GM19397 (cell line): ENCODE measurements at regions not wholly inside any gene's neighbourhood (a gene's known extent, or its start where the extent isn't known, plus 50 kb on each side); places are given as distances from the start of the nearest gene placed in this dataset.

Experiments used
- ATAC-seq: cut with Tn5 transposase; IDR thresholded peaks from one replicate; pipeline ENCODE4 v1.9.1; 2021; ENCODE audit warnings: mild to moderate bottlenecking, moderate library complexity; ENCODE audit not compliant: unreplicated experiment

DNA sequence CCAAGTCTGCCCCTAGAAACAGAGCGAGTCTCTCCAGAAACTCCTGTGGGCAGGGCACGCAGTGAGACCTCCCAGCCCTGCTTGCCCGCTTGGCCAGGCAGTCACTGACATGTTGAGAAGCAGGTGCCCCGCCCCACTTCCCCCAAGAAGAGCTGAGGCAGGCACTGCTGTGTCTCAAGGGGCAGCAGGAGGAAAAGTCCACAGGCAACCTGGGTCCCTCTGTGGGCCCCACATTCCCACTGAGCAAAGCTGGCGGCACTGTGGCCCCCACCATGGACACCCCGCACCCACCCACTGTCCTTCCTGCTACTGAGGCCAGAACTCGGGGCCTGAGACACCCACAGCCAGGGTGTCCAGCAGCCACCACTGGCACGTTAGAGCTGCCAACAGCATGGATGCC lies 137.3 kb upstream of the NKX1-1 start:
- no peak for ATAC-seq

DNA sequence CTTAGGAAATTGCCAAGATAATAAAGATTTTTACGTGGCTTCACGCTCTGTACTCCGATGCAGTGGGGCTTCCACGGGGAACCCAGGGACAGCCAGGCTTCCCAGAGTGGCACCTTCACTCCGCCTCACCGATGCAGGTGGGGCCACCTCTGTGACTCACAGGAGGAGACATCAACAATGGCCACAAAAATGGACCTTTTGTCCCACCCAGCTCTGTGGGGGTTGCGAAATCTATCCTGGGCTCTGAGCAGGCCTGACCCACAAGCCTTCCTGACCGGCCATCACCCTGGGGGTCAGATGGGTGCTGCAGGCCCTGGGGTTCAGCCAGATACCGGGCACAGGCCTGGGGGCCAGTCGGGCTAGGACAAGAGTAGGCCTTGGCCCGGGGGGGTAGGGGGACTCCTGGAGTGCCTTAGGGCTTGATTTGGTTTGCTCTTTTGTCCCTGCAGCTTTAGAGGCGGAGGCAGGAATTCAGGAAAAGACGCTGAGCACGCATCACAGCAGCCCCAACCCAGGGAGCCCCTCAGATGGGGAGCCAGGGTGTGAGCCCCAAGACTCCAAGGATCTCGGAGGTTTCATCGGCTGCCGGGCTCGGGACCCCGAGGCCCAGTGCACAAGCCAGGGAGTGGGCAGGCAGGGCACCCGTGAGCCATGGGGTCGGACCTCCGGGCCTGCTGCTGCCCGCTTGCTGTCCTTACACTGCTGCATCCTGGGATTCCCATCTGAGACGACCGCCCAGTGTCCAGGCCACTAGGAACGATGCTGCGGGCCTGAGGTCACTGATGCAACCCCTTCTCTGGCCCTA lies 136.5 kb upstream of the NKX1-1 start:
- no peak for ATAC-seq

DNA sequence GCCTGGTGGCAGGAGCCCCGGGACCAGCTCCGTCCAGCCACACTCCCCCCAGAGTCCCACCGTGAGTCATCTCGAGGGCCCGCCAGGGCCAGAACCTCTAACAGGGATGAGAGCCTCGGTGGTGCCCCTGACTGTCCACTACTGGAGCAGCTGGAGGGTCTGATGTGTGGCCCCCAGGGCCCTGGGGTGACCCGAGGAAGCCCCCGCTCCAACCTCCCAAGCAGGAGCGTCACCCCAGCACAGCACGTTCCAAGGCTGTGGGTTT lies 135.9 kb upstream of the NKX1-1 start:
- ATAC-seq = no peak

DNA sequence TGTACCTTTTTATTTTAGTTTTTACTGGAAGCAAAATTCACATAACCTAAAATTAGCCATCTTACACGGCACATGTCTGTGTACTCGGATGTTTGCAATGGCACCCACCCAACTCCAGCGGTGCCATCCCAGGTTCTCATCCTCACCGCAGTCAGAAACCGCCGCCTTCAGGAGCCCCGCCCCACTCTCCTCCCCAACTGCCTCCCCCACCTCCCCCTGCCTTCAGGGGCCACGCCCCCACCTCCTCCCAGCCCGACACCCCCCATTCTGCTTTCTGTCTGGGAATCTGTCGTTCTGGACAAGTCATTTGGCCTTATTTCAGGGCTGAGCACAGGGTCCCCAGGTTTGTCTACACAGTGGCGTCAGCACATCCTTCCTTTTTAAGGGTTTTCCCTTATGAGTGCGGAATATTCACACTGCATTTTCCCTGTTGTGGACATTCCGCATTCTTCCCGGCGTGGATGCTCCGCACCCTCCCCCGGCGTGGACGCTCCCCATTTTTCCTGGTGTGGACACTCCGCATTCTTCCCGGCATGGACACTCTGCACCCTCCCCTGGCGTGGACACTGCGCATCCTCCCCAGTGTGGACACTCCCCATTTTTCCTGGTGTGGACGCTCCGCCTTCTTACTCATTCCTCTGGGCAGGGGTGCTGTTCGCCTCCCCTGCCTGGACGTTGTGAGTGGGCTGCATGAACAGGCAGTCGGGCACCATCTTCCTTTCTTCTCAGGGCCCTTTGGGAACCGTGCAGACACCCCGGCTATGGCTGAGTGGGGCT lies 135.4 kb upstream of the NKX1-1 start:
- ATAC-seq = no peak

DNA sequence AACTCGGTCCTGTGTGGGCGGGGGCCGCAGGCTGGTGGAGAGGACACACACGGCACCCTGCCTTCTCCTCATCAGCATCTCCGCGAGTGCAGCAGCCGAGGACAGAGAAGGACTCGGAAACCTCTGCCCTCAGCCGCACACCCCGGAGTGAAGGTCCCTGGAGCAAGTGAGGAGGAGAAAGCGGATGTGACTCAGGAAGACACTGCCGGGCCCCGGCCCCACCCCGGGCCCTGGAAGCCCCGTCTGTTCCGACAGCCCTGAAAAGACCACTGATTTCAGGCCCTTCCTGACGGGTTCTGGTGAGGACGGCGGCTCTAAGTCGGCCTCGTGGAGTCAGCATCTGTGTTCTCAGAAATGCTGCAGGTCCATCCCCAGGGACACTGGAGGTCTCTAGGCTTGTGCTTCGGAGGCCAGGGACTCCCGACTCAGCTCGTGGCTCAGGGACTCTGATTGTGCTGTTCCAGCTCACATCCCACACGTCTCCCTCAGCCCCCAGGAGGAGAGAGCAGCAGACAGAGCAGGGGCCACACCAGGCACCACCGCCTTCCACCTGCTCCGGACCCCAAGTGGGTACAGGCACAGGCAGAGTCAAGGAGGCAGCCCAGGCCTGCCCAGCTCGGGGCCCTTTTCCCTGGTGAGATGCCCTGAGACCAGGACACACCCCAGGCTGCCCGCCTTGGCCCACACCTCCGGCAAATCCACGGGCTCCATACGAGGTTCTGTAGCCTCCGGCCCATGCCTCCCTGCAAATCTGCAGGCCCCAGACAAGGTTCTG lies 134.5 kb upstream of the NKX1-1 start:
- ATAC-seq = no peak

DNA sequence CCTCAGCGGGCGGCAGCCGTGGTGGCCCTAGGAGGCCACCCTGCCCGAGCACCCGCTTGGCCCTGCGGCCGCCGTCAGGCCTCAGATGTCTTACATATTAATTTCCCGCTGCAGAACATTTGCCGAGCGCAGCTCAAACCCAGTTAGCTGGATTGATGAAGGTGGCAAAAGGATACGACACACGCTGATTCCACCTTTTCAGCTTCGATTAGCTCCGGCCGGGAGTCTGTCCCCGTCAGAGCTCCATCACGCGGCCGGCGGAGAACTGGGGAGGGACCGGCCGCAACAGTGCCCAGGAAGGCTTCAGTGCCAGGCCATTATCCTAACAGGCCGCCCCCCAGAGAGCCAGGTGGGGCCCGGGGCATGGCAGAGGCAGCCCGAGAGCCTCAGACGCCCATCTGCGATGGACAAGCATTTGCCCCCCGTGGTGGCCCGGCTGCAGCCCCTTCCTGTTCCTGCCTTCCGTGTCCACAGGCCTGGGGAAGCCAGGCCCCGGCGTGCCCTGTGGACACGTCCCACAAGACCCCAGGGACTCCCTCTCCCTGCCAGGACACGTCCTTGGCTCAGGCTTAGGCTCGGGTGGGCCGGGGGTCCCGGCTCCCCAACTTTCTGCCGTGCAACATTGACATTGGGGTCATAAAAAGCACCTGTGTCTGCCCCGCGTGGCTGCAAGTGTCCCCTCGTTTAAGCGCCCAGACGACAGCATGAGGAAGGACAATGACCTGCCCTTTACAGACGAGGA lies 133.8 kb upstream of the NKX1-1 start:
- no peak for ATAC-seq

DNA sequence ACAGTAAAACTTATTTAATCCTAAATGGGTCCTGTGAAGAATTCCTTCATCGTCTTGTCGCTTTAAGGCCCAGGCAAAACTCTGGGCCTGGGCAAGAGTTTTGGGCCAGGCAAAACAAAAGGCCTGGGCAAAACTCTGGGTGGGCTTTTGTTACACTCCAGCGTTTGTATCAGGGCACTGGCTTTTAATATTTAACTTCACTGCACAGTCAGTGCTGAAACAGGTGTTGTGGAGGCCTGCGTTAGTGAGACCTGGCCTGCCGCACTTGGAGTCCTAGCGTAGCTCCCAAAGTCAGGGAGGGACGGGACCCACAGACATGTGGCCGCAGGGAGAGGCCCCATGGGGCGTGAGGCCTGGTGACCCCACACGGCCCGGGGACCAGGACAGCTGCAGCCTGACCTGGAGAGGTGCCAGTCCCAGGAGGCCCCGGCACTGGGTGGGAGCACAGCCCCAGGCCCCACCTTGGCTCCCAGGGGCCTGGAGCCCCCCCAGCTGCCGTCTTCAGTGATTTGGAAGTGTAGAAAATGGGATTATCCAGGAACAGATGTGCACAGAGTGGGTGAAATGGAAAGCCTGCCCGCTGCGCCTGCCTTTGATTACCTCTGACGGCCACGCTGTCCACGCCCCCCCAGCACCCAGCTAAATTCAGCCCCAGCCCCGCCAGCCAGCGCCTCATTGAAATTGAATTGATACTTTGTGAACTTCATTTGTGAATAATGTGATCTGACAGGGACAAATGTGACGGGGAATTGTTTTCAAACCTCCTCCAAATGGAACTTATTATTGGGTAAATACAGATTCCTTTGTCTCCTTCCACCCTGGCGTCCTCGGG lies 132.9 kb upstream of the NKX1-1 start:
- no peak for ATAC-seq

DNA sequence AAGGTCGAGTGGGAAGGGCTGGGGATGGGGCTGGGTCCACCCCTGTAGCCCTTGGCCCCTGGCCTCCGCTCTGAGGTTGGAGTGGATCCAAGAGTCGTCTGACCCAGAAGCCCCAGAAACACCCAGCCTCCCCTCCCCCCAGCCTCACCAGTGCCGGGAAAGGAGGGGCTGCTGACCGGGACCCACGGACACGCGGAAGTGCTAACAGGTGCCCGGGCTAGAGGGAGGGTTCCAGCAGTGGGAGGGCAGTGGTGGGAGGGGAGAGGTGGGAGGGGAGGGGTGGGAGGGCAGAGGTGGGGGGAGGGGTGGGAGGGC lies 131.8 kb upstream of the NKX1-1 start:
- no peak for ATAC-seq

DNA sequence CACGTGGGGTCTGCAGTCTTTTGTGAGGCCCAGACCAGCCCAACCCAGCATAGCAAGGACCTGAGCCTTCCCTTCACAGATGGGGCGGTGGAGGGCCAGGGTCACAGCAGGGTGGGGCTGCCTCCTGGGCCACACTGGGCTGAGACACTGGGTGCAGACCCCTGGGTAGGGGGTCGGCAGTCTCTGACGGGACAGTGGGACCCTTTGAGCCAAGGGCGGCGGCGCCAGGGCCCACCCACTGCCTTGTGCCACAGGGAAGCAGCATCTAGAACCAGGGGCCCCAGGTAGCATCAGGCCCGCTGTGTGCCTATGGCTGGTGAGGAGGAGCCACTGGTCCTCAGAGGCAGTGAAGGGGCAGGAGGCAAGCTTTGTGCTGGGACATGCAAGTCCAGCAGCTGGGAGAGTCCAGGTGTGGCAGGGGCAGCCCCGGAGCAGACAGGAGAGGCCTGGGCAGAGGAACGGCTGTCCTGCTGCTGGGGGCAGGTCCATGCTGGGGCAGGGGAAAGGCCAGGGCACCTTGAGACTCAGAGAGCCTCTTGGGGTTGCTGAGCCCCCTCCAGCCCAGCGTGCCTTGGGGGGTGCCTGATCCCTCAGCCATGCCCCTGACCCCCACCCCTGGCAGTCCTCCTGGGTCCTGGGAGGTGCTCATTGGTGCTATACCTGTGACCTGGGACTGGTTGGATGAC lies 131.3 kb upstream of the NKX1-1 start:
- ATAC-seq = no peak

DNA sequence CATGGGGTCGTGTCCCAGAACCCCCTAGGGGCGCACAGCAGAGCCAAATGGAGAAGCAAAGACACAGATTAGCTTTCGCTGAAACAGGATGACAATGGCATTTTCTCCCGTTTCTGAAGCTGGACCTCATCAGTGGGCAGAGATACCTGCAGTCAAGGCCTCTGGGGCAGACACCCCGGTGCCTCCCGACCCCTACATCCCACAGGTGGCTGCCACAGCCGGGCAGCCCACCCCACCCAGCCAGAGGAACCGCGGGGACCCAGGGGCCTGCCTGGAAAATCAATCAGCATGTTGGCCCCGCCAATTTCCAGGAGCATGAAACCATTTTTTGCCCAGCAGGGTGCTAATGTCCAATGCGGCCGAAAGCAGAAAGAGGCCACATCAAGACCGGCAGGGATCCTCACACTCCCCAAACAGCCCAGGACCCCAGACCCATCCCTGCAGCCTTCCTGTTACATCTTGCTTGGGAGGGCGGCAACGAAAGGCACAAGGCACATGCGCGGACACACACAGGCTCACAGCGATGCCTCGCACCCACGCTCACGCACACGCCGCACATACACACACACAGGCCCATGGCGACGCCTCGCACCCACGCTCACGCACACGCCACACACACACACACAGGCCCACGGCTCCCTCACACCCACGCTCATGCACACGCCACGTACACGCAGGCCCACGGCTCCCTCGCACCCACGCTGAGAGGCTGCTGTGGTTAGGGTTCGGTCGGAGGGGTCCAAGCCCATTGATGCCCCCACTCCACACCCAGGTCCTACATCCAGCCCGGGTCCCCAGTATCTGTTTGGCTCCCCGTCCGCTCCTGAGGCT lies 130.6 kb upstream of the NKX1-1 start:
- no peak for ATAC-seq

DNA sequence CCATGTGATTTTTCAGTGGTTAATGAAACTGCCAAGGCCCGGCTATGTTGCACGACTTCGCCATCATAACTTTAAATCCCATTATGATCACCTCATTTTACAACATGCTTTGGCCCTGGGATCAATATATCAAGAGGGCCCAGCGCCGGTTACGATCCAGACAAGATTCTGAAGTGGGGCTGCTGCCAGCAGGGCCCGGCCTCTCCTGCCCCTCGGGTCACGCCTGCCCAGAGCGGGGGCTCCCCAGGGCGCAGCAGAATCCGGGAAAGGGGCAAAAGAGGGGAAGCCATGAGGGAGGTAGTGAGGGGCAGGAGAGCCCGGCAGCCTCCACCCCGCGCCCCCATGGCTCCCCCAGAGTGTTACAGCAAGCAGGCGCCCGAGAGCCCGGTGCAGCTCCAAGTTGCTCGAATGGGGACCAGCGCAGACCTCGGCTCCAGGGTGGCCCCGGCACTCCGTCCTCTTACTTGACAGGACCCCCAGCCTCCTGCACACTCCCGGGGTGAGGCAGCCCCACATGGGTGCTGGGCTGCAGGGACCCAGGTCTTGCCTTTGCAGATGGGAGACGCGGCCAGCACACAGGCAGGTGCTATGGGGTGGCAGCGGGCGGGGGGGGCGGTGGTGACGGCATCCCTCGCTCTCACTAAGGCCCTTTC lies 129.8 kb upstream of the NKX1-1 start:
- ATAC-seq = no peak

DNA sequence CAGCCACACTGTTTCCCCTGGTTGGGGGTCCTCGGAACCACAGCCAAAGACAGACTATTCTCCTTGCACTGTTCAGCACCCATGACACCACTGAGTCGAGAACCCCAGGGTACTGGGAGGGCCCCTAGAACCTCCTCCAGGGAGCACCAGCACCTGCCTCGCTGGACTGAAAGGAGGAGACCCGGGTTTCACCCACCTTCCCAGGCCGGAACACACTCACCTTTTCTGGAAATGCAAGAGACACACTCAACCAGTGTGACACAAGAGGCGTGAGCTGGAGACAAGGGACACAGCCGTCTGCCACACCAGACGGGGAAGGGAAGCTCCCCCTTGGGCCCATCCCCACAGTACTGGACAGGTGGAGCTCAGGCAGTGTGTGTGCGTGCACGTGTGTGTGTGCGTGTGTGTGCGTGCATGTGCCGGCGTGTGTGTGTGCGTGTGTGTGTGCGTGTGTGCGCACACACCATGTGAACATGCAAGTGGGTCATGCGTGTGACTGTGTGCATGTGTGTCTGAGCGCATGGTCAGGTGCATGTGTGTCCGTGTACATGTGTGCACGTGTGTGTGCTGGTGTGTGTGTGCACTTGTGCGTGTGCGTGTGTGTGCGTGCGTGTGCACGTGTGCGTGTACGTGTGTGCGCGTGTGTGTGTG lies 128.8 kb upstream of the NKX1-1 start:
- no peak for ATAC-seq

DNA sequence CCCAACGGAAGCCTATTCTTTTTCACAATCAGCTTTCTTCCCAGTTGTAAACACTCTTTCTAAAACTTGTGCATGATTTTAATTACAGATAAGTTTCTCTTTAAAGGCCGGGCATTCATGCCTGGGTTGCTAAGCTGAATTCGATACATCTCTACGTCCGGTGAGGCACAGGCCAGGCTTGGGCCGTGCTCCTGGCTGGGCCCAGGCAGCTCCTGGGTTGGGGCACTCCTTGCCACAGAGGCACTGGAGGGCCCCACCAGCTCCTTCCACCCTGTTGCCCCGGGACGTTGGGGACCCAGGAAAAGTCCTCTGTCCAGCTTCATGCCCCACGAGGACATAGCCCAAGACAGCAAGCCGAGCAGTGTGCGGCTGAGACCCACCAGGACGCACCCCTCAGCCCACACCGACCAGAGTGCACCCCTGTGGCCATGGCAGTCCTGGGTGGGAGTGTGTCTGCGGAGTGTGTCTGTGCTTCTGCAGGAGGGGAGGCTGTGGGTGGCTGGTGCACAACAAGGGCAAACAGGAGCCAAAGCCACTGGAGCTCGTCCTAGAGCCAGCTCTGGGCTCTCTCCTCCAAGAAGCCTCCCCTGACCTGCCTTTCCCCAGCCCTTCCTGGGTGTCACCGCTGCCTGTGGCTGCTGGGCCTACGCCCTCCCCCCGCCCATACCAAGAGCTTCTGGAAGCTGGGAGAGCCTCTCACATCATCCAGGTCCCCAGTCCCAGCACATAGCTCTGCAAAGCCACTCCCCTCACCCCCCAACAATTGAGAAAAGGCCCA lies 128.0 kb upstream of the NKX1-1 start:
- ATAC-seq = no peak

DNA sequence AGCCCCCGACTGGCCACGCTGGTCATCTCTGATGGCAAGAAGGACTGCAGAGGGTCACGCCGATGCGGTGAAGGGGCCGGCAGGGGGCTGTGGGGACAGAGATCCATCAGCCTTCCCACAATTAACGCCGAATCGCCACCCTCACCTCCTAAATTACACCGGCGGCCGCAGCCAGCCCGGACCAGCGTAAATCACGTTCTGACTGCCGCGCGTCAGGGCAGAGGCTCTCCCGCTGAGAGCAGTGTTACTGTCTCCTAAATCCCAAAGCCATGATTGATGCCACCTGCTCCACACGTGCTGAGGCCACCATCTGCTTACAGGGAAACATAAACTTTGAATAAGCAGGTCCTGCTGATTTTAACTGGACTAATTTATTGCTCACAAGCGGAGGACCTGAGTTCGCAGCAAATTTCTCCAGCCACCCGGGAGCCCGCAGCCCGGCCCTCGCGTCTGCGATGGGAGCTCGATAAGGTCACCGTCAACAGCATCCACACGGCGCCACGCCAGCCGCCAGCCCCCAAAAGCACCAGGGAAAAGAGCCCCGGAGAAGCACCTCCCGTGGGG lies 127.3 kb upstream of the NKX1-1 start:
- no peak for ATAC-seq

DNA sequence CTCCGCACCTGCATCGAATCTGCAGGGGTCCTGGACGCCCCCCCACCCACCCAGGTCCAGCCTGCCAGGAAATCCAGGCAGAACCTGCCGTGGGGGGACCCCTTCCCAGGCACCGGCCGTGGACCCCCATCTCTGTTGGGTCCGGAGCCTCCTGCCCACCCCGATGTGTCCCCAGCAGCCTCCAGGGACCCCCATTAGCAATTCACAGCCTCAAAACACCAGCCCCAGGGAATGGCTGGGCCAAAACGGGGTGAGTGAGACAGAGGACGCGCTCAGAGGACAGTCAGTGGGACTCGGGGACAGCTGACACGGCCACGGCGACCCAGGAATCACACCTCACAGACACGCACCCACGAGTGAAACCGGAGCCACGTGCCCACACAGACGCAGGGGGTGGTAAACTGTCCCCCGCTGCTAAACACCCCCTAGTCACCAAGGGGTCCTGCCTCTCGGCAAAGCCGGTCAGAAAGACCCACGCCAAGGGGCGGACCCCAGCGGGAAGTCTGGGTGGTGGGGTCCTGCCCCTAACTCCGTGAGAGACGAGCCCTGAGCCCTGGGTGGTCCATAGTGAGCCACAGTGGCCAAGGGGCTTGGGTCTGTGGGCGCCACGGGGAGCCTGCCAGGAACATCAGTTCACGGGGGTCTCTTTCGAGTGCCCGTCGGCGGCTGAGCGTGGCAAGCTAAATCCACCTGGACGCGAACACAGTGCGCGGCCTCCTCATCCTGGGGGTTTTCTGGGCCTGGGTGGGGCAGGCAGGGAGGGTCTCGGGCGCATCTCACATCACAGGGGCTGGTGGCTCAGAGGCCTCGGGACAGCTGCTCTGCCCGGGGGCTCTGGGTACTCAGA lies 126.5 kb upstream of the NKX1-1 start:
- ATAC-seq = no peak
